ENCODE measurements at regions not wholly inside any gene's neighbourhood (a gene's known extent, or its start where the extent isn't known, plus 50 kb on each side); places are given as distances from the start of the nearest gene placed in this dataset.

- H3K4me3 ChIP-seq (ENCODE audit: low read depth, low read length): no peak overlapping the region
- no peak for TF ChIP-seq CTCF (IDR thresholded peaks at IDR 0.05; ENCODE audit: low read depth, low read length)
- no peak for TF ChIP-seq MAX (IDR thresholded peaks at IDR 0.05; ENCODE audit: low read depth, low read length)
- no peak for TF ChIP-seq POLR2A (IDR thresholded peaks at IDR 0.05; ENCODE audit: extremely low read depth, insufficient read length)
- TF ChIP-seq MYC (IDR thresholded peaks at IDR 0.05; ENCODE audit: low read depth, low read length): no peak
- DNase-seq (ENCODE audit: low read depth): no peak
Measured at GRCh38 chr14:83129496-83129895, 1595.8 kb upstream of the SEL1L start.

- no peak overlapping the region for H3K4me3 ChIP-seq (ENCODE audit: low read depth, low read length)
- DNase-seq (ENCODE audit: low read depth): peak; percentile 23
- TF ChIP-seq POLR2A (IDR thresholded peaks at IDR 0.05; ENCODE audit: extremely low read depth, insufficient read length) (no peak), MYC (IDR thresholded peaks at IDR 0.05; ENCODE audit: low read depth, low read length) (no peak), CTCF (IDR thresholded peaks at IDR 0.05; ENCODE audit: low read depth, low read length) (no peak), MAX (IDR thresholded peaks at IDR 0.05; ENCODE audit: low read depth, low read length) (no peak)
Measured at GRCh38 chr14:83133981-83134645, 1600.5 kb upstream of the SEL1L start.

- no peak overlapping the region for H3K4me3 ChIP-seq (ENCODE audit: low read depth, low read length)
- TF ChIP-seq CTCF (IDR thresholded peaks at IDR 0.05; ENCODE audit: low read depth, low read length) (no peak), MAX (IDR thresholded peaks at IDR 0.05; ENCODE audit: low read depth, low read length) (no peak), MYC (IDR thresholded peaks at IDR 0.05; ENCODE audit: low read depth, low read length) (no peak), POLR2A (IDR thresholded peaks at IDR 0.05; ENCODE audit: extremely low read depth, insufficient read length) (no peak)
- no peak for DNase-seq (ENCODE audit: low read depth)
Measured at GRCh38 chr14:83140756-83141155, 1607.1 kb upstream of the SEL1L start.

DNA sequence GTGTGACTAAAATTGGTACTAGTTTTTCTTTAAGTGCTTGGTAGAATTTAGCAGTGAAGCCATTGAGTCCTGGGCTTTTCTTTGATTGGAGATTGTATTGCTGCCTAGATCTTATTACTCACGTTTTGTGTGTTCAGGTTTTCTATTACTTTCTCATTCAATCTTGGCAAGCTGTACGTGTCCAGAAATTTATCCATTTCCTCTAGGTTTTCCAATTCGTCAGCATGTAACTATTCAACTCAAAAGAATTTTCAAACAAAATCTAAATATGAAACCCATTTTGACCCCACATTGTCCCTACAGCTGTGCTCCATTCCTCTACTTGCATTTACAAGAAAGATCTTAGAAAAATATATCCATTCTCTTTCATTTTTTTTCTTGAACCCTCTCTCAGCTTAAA is 1613.4 kb upstream of the SEL1L start:
- no peak overlapping the region for H3K4me3 ChIP-seq (ENCODE audit: low read depth, low read length)
- DNase-seq (ENCODE audit: low read depth): no peak
- no peak for TF ChIP-seq MYC (IDR thresholded peaks at IDR 0.05; ENCODE audit: low read depth, low read length)
- no peak for TF ChIP-seq CTCF (IDR thresholded peaks at IDR 0.05; ENCODE audit: low read depth, low read length)
- TF ChIP-seq POLR2A (IDR thresholded peaks at IDR 0.05; ENCODE audit: extremely low read depth, insufficient read length): no peak
- no peak for TF ChIP-seq MAX (IDR thresholded peaks at IDR 0.05; ENCODE audit: low read depth, low read length)

DNA sequence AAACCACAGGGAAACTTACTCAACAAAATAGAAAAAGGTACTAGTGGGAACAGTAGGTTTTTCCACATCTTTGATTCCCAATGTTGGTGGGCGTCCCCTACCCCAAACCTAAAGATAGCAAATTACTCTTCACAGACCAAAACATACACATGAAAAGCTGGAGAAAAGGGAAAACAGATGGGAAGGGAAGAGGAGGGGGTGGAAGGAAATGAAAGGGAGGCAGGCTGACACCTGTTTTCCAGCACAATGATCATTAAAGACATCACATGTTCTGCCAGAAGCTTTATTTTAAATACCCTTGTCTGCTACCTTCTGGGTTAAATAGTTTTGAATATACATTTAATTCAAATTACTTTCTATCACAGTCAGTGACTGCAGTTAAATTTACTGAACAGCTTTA is 1617.9 kb upstream of the SEL1L start:
- H3K4me3 ChIP-seq (ENCODE audit: low read depth, low read length): no peak overlapping the region
- TF ChIP-seq POLR2A (IDR thresholded peaks at IDR 0.05; ENCODE audit: extremely low read depth, insufficient read length): no peak
- TF ChIP-seq MAX (IDR thresholded peaks at IDR 0.05; ENCODE audit: low read depth, low read length): no peak
- no peak for TF ChIP-seq CTCF (IDR thresholded peaks at IDR 0.05; ENCODE audit: low read depth, low read length)
- TF ChIP-seq MYC (IDR thresholded peaks at IDR 0.05; ENCODE audit: low read depth, low read length): no peak

More for the DNA sequence above, 1617.9 kb upstream of the SEL1L start:
- no peak for DNase-seq (ENCODE audit: low read depth)

Measured in NB4 (cell line).